ENCODE measurements at regions not wholly inside any gene's neighbourhood (a gene's known extent, or its start where the extent isn't known, plus 50 kb on each side); places are given as distances from the start of the nearest gene placed in this dataset.
A peak's percentile ranks its signal among the peaks of the same experiment; 100 is the strongest.
"Not testable (repeated sequence)": the region's sequence is repeated elsewhere in the genome, so short reads cannot be mapped to it uniquely, and the experiment has no call there.

- DNase-seq: no peak
These were observed 73.8 kb upstream of the EPCAM start for GRCh38 chr2:47295131-47295980.

- no peak for DNase-seq
These were observed 75.1 kb upstream of the EPCAM start for GRCh38 chr2:47293976-47294375.

GRCh38 chr2:47288864-47289263, 80.2 kb upstream of the EPCAM start:
- no peak for DNase-seq

GRCh38 chr2:47283659-47284058, 85.5 kb upstream of the EPCAM start:
- no peak for DNase-seq

- DNase-seq: no peak
These were observed 86.4 kb upstream of the EPCAM start for GRCh38 chr2:47282621-47283272.

GRCh38 chr2:47279525-47279924, 89.6 kb upstream of the EPCAM start:
- not testable (repeated sequence) for DNase-seq

GRCh38 chr2:47277987-47278386, 91.1 kb upstream of the EPCAM start:
- DNase-seq: no peak

GRCh38 chr2:47277187-47277586, 91.9 kb upstream of the EPCAM start:
- no peak for DNase-seq

GRCh38 chr2:47276061-47276460, 93.0 kb upstream of the EPCAM start:
- DNase-seq: no peak

GRCh38 chr2:47274054-47274782, 94.9 kb upstream of the EPCAM start:
- no peak for DNase-seq

GRCh38 chr2:47272905-47273758, 96.0 kb upstream of the EPCAM start:
- DNase-seq: no peak

- peak in 5 of 6 experiments; percentile 16 to 57 (median 41) for DNase-seq
These were observed 95.9 kb upstream of the CALM2 start for GRCh38 chr2:47272031-47272864.

- DNase-seq: no peak
These were observed 95.0 kb upstream of the CALM2 start for GRCh38 chr2:47271054-47272000.

GRCh38 chr2:47270421-47270820, 94.1 kb upstream of the CALM2 start:
- DNase-seq: no peak

- DNase-seq: no peak
These were observed 93.3 kb upstream of the CALM2 start for GRCh38 chr2:47269316-47270232.

- DNase-seq: no peak
These were observed 91.4 kb upstream of the CALM2 start for GRCh38 chr2:47267711-47268086.

GRCh38 chr2:47266939-47267710, 90.8 kb upstream of the CALM2 start:
- no peak for DNase-seq

GRCh38 chr2:47265751-47266231, 89.5 kb upstream of the CALM2 start:
- no peak for DNase-seq

GRCh38 chr2:47265158-47265557, 88.8 kb upstream of the CALM2 start:
- DNase-seq: no peak
